ENCODE measurements at regions not wholly inside any gene's neighbourhood (a gene's known extent, or its start where the extent isn't known, plus 50 kb on each side); places are given as distances from the start of the nearest gene placed in this dataset.
"Not testable (repeated sequence)": the region's sequence is repeated elsewhere in the genome, so short reads cannot be mapped to it uniquely, and the experiment has no call there.

GRCh38 chr20:53825282-53825681 is 231.6 kb upstream of the ZNF217 start:
- H3K4me3 Mint-ChIP-seq: no peak overlapping the region
- H3K27me3 Mint-ChIP-seq: no peaks in the 10 kb centered on the region
- peaks cover 17 to 35% of the 10 kb centered on the region in 2 donors for H3K4me1 Mint-ChIP-seq (ENCODE audit: low read depth in 2 of 2)
- H3K27ac Mint-ChIP-seq: no peak overlapping the region
- ATAC-seq (replicated peaks): no peak
- DNase-seq: no peak
- H3K9me3 Mint-ChIP-seq: no peaks in the 10 kb centered on the region
- no peaks in the 10 kb centered on the region for H3K36me3 Mint-ChIP-seq (ENCODE audit: insufficient read depth)

GRCh38 chr20:53824779-53825178 is 231.1 kb upstream of the ZNF217 start:
- no peaks in the 10 kb centered on the region for H3K9me3 Mint-ChIP-seq
- no peak for DNase-seq
- H3K4me1 Mint-ChIP-seq (ENCODE audit: low read depth in 2 of 2): peaks cover 14 to 30% of the 10 kb centered on the region in 2 donors
- H3K4me3 Mint-ChIP-seq: no peak overlapping the region
- no peaks in the 10 kb centered on the region for H3K27me3 Mint-ChIP-seq
- no peak overlapping the region for H3K27ac Mint-ChIP-seq
- no peaks in the 10 kb centered on the region for H3K36me3 Mint-ChIP-seq (ENCODE audit: insufficient read depth)
- ATAC-seq (replicated peaks): no peak

GRCh38 chr20:53823121-53823764 is 229.6 kb upstream of the ZNF217 start:
- H3K27me3 Mint-ChIP-seq: no peaks in the 10 kb centered on the region
- no peaks in the 10 kb centered on the region for H3K9me3 Mint-ChIP-seq
- peaks cover 5 to 15% of the 10 kb centered on the region in 2 donors for H3K4me1 Mint-ChIP-seq (ENCODE audit: low read depth in 2 of 2)
- no peaks in the 10 kb centered on the region for H3K36me3 Mint-ChIP-seq (ENCODE audit: insufficient read depth)
- no peak for ATAC-seq (replicated peaks)
- no peak for DNase-seq
- no peak overlapping the region for H3K4me3 Mint-ChIP-seq
- H3K27ac Mint-ChIP-seq: no peak overlapping the region

GRCh38 chr20:53822534-53822933 is 228.9 kb upstream of the ZNF217 start:
- DNase-seq (no peak), ATAC-seq (replicated peaks) (no peak)
- no peak overlapping the region for H3K27ac Mint-ChIP-seq
- peaks cover 4 to 16% of the 10 kb centered on the region in 2 donors for H3K4me1 Mint-ChIP-seq (ENCODE audit: low read depth in 2 of 2)
- H3K4me3 Mint-ChIP-seq: no peak overlapping the region
- no peaks in the 10 kb centered on the region for H3K9me3 Mint-ChIP-seq
- no peaks in the 10 kb centered on the region for H3K27me3 Mint-ChIP-seq
- no peaks in the 10 kb centered on the region for H3K36me3 Mint-ChIP-seq (ENCODE audit: insufficient read depth)

- H3K27me3 Mint-ChIP-seq: no peaks in the 10 kb centered on the region
- ATAC-seq (replicated peaks): no peak
- H3K9me3 Mint-ChIP-seq: no peaks in the 10 kb centered on the region
- no peak overlapping the region for H3K4me3 Mint-ChIP-seq
- peak overlapping the region in 1 of 2 donors; percentile 29 for H3K27ac Mint-ChIP-seq
- no peaks in the 10 kb centered on the region for H3K36me3 Mint-ChIP-seq (ENCODE audit: insufficient read depth)
- no peak for DNase-seq
- peaks cover 10 to 23% of the 10 kb centered on the region in 2 donors for H3K4me1 Mint-ChIP-seq (ENCODE audit: low read depth in 2 of 2)
These were observed 226.4 kb upstream of the ZNF217 start for GRCh38 chr20:53819973-53820451.

- Mint-ChIP-seq H3K4me3 (no peak overlapping the region), H3K9me3 (no peaks in the 10 kb centered on the region), H3K27me3 (no peaks in the 10 kb centered on the region), H3K4me1 (ENCODE audit: low read depth in 2 of 2) (peaks cover 23 to 34% of the 10 kb centered on the region in 2 donors), H3K27ac (peak overlapping the region in 1 of 2 donors; percentile 81), H3K36me3 (ENCODE audit: insufficient read depth) (no peaks in the 10 kb centered on the region)
- no peak for ATAC-seq (replicated peaks)
- no peak for DNase-seq
These were observed 225.0 kb upstream of the ZNF217 start for GRCh38 chr20:53818457-53819177.

- H3K4me1 Mint-ChIP-seq (ENCODE audit: low read depth in 2 of 2): peaks cover 20 to 35% of the 10 kb centered on the region in 2 donors
- not testable (repeated sequence) for H3K27me3 Mint-ChIP-seq; ATAC-seq (replicated peaks); H3K9me3 Mint-ChIP-seq; DNase-seq; H3K4me3 Mint-ChIP-seq; H3K36me3 Mint-ChIP-seq (ENCODE audit: insufficient read depth)
- H3K27ac Mint-ChIP-seq: peak overlapping the region; percentile 39 to 81
These were observed 223.9 kb upstream of the ZNF217 start for GRCh38 chr20:53817513-53817912.

- DNase-seq (no peak), ATAC-seq (replicated peaks) (no peak)
- Mint-ChIP-seq H3K27ac (peak overlapping the region in 1 of 2 donors; percentile 81), H3K36me3 (ENCODE audit: insufficient read depth) (no peaks in the 10 kb centered on the region), H3K27me3 (no peaks in the 10 kb centered on the region), H3K9me3 (no peaks in the 10 kb centered on the region), H3K4me3 (no peak overlapping the region), H3K4me1 (ENCODE audit: low read depth in 2 of 2) (peaks cover 20 to 35% of the 10 kb centered on the region in 2 donors)
These were observed 223.3 kb upstream of the ZNF217 start for GRCh38 chr20:53816872-53817398.

GRCh38 chr20:53815509-53815908 is 221.9 kb upstream of the ZNF217 start:
- ATAC-seq (replicated peaks): no peak
- Mint-ChIP-seq H3K36me3 (ENCODE audit: insufficient read depth) (no peaks in the 10 kb centered on the region), H3K4me1 (ENCODE audit: low read depth in 2 of 2) (peaks cover 20 to 35% of the 10 kb centered on the region in 2 donors), H3K27ac (peak overlapping the region; percentile 81 to 82), H3K27me3 (no peaks in the 10 kb centered on the region), H3K4me3 (peak overlapping the region in 1 of 2 donors; percentile 61), H3K9me3 (no peaks in the 10 kb centered on the region)
- DNase-seq: no peak

GRCh38 chr20:53814060-53814459 is 220.4 kb upstream of the ZNF217 start:
- Mint-ChIP-seq H3K27me3 (no peaks in the 10 kb centered on the region), H3K9me3 (no peaks in the 10 kb centered on the region), H3K4me1 (ENCODE audit: low read depth in 2 of 2) (peaks cover 20 to 35% of the 10 kb centered on the region in 2 donors), H3K36me3 (ENCODE audit: insufficient read depth) (no peaks in the 10 kb centered on the region), H3K4me3 (peak overlapping the region; percentile 61 to 68), H3K27ac (peak overlapping the region; percentile 81 to 82)
- no peak for ATAC-seq (replicated peaks)
- no peak for DNase-seq

- Mint-ChIP-seq H3K9me3 (no peaks in the 10 kb centered on the region), H3K27ac (peak overlapping the region; percentile 81 to 82), H3K36me3 (ENCODE audit: insufficient read depth) (no peaks in the 10 kb centered on the region), H3K27me3 (no peaks in the 10 kb centered on the region), H3K4me3 (peak overlapping the region in 1 of 2 donors; percentile 61), H3K4me1 (ENCODE audit: low read depth in 2 of 2) (peaks cover 20 to 35% of the 10 kb centered on the region in 2 donors)
- no peak for ATAC-seq (replicated peaks)
- no peak for DNase-seq
These were observed 220.0 kb upstream of the ZNF217 start for GRCh38 chr20:53813636-53814035.

GRCh38 chr20:53811577-53811976 is 217.9 kb upstream of the ZNF217 start:
- Mint-ChIP-seq H3K4me1 (ENCODE audit: low read depth in 2 of 2) (peaks cover 18 to 26% of the 10 kb centered on the region in 2 donors), H3K27ac (peak overlapping the region in 1 of 2 donors; percentile 39), H3K36me3 (ENCODE audit: insufficient read depth) (no peaks in the 10 kb centered on the region), H3K4me3 (no peak overlapping the region), H3K9me3 (no peaks in the 10 kb centered on the region), H3K27me3 (no peaks in the 10 kb centered on the region)
- ATAC-seq (replicated peaks): no peak
- no peak for DNase-seq

GRCh38 chr20:53810661-53811355 is 217.2 kb upstream of the ZNF217 start:
- DNase-seq: no peak
- H3K27ac Mint-ChIP-seq: no peak overlapping the region
- no peaks in the 10 kb centered on the region for H3K9me3 Mint-ChIP-seq
- no peaks in the 10 kb centered on the region for H3K36me3 Mint-ChIP-seq (ENCODE audit: insufficient read depth)
- H3K4me1 Mint-ChIP-seq (ENCODE audit: low read depth in 2 of 2): peaks cover 18 to 20% of the 10 kb centered on the region in 2 donors
- no peak for ATAC-seq (replicated peaks)
- H3K27me3 Mint-ChIP-seq: no peaks in the 10 kb centered on the region
- no peak overlapping the region for H3K4me3 Mint-ChIP-seq
